HCT116 (cell line): ENCODE measurements at regions not wholly inside any gene's neighbourhood (a gene's known extent, or its start where the extent isn't known, plus 50 kb on each side); places are given as distances from the start of the nearest gene placed in this dataset.
"Not testable (repeated sequence)": the region's sequence is repeated elsewhere in the genome, so short reads cannot be mapped to it uniquely, and the experiment has no call there.

Experiments
- ATAC-seq: fragments of 200-7000 bp; cut with Tn5 transposase; 2 replicates; pipeline ENCODE4 v1.9.1; 2020; ENCODE audit warnings: mild to moderate bottlenecking, moderate library complexity
- BruUV-seq: library from RNA; stranded (reverse); fragments of 400-500 nt; replicated peaks from 2 replicates; lab custom pipeline; 2021; lab: Mats Ljungman, UMichigan
- CTCF ChIA-PET: fragments of 300-600 bp; sonication (Branson Sonifier 250); formaldehyde crosslinking; loops from one replicate; lab custom pipeline; 2021; ENCODE audit warnings: antibody characterized with exemption; lab: Charles Lee
- POLR2A ChIA-PET: fragments of 300-600, 350-600 bp; sonication (Branson Sonifier 250); formaldehyde crosslinking; loops from one replicate; lab custom pipeline; 2021; ENCODE audit warnings: antibody characterized with exemption; lab: Charles Lee
- RAD21 ChIA-PET, 2 experiments: fragments of 300-600 bp; sonication (Branson Sonifier 250); formaldehyde crosslinking; loops; one replicate each; lab custom pipeline; 2023; ENCODE audit warnings: low total read pairs in 2 of 2; ENCODE audit not compliant: uncharacterized antibody in 2 of 2, unreplicated experiment in 2 of 2, low non-redundant PET in 1 of 2; lab: Charles Lee
- DNase-seq: peaks from one replicate; pipeline ENCODE4 v3.0.0-alpha.2; 2010; ENCODE audit warnings: low read depth, low spot score
- H2AFZ ChIP-seq: fragments of 200-600 bp; shearing (Covaris generic), sonication (generic); 2 replicates; pipeline ENCODE4 v1.6.1; 2017; ENCODE audit warnings: low read depth, mixed run types, mixed read lengths, antibody characterized with exemption, low read length; ENCODE audit not compliant: poor library complexity, severe bottlenecking
- H3K27ac ChIP-seq: 2 replicates; pipeline ENCODE4 v1.5.1; 2012; ENCODE audit warnings: low read depth, low read length
- H3K27me3 ChIP-seq: fragments of 200-600 bp; sonication (generic); 2 replicates; pipeline ENCODE4 v1.6.1; 2016; ENCODE audit warnings: mixed run types, low read length, mixed read lengths; ENCODE audit not compliant: insufficient read depth
- H3K36me3 ChIP-seq, 2 experiments: fragments of 200-500 bp in 1 of 2; fragments of 200-600 bp in 1 of 2; sonication (Bioruptor generic) in 1 of 2; sonication (generic) in 1 of 2; 2 replicates each; pipeline versions ENCODE4 v1.5.1 to v1.6.1; 2014 to 2016; ENCODE audit warnings: low read length in 2 of 2, inconsistent platforms in 1 of 2, mixed read lengths in 1 of 2, mixed run types in 1 of 2; ENCODE audit not compliant: insufficient read depth in 2 of 2, control insufficient read depth in 1 of 2
- H3K4me1 ChIP-seq, 2 experiments: fragments of 200-600 bp in 1 of 2; sonication (generic) in 1 of 2; 2 replicates each; pipeline versions ENCODE4 v1.5.1 to v1.6.1; 2012 to 2017; ENCODE audit warnings: low read length in 2 of 2, inconsistent platforms in 1 of 2, mild to moderate bottlenecking in 1 of 2, mixed read lengths in 1 of 2, mixed run types in 1 of 2, moderate library complexity in 1 of 2; ENCODE audit not compliant: insufficient read depth in 2 of 2, control insufficient read depth in 1 of 2
- H3K4me2 ChIP-seq: fragments of 200-600 bp; sonication (generic); 2 replicates; pipeline ENCODE4 v1.6.1; 2017; ENCODE audit warnings: mixed run types, low read length, mixed read lengths
- H3K4me3 ChIP-seq, 2 experiments: fragments of 200-600 bp in 1 of 2; sonication (generic) in 1 of 2; replicated peaks in 1 of 2; 2 replicates each; pipeline ENCODE4 v1.5.1; 2011 to 2016; ENCODE audit warnings: low read length in 2 of 2, control low read depth in 1 of 2, low read depth in 1 of 2, mild to moderate bottlenecking in 1 of 2, mixed read lengths in 1 of 2, mixed run types in 1 of 2
- H3K79me2 ChIP-seq: fragments of 200-600 bp; sonication (generic); 2 replicates; pipeline ENCODE4 v1.6.1; 2017; ENCODE audit warnings: mild to moderate bottlenecking, mixed run types, low read length, moderate library complexity, mixed read lengths; ENCODE audit not compliant: insufficient read depth
- H3K9ac ChIP-seq: fragments of 200-600 bp; sonication (generic); 2 replicates; pipeline ENCODE4 v1.6.1; 2016; ENCODE audit warnings: low read length, mixed read lengths
- H3K9me2 ChIP-seq: fragments of 200-600 bp; sonication (generic), shearing (Covaris generic); 2 replicates; pipeline ENCODE4 v1.6.1; 2017; ENCODE audit warnings: mixed run types, mild to moderate bottlenecking, moderate library complexity; ENCODE audit not compliant: insufficient read depth
- H3K9me3 ChIP-seq, 2 experiments: fragments of 200-500 bp in 1 of 2; fragments of 200-600 bp in 1 of 2; sonication (Bioruptor generic) in 1 of 2; sonication (generic) in 1 of 2; 2 replicates each; pipeline ENCODE4 v1.6.1; 2014 to 2017; ENCODE audit warnings: low read length in 2 of 2, mixed read lengths in 2 of 2, inconsistent platforms in 1 of 2, low read depth in 1 of 2, mild to moderate bottlenecking in 1 of 2, mixed run types in 1 of 2, moderate library complexity in 1 of 2; ENCODE audit not compliant: control insufficient read depth in 1 of 2, insufficient read depth in 1 of 2
- H4K20me1 ChIP-seq: fragments of 200-600 bp; sonication (generic), shearing (Covaris generic); 2 replicates; pipeline ENCODE4 v1.6.1; 2017; ENCODE audit warnings: mixed run types, mild to moderate bottlenecking, moderate library complexity; ENCODE audit not compliant: insufficient read depth
- RAD21 ChIP-seq: IDR thresholded peaks from 2 replicates; pipeline ENCODE4 v1.6.1; 2012; ENCODE audit warnings: low read depth, mild to moderate bottlenecking
- intact Hi-C: fragments of 100-400 bp; cut with micrococcal nuclease; formaldehyde crosslinking; loops from 2 replicates; pipeline ENCODE4 v1.10.0; 2022
- TF ChIP-seq, protein P1 (sequence below), 3 experiments: fragments of 200-600 bp in 1 of 3; sonication (generic) in 1 of 3; IDR thresholded peaks in 2 of 3; conservative IDR thresholded peaks in 1 of 3; 2 replicates each; pipeline ENCODE4 v1.5.1; 2012 to 2017; ENCODE audit warnings: low read depth in 2 of 3, low read length in 2 of 3, antibody characterized with exemption in 1 of 3, borderline replicate concordance in 1 of 3, control low read depth in 1 of 3, mild to moderate bottlenecking in 1 of 3, mixed read lengths in 1 of 3, mixed run types in 1 of 3, moderate library complexity in 1 of 3; ENCODE audit not compliant: insufficient read depth in 1 of 3
- TF ChIP-seq, protein P2 (sequence below): IDR thresholded peaks from 2 replicates; pipeline ENCODE4 v1.6.1; 2012; ENCODE audit warnings: low read depth

DNA sequence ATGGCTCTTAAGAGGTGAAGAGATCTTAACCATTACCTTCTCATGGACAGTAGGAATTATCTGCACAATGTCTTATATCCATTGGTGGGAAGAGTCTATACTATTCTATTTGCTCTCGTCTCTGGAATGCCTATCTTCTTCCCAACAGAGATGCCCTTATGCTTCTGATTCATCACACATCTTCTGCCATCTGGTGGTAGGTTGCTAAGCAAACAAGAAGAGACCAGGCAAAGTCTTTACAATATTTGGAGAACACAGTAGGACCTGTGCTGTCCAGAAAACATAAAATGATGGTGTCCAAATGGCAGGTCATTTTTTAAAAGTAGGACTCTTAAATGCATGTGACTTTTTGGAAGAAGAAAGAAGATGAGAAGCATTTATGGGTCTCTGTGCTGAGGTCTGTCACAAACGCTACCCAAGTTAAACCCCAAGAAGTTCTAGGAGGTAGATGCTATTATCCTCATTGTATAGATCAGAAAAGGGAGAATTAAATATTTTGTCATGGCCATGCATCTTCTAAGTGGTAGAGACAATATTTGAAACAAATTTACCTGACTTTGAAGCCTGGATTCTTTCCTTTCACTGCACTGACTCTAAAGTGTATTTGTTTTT, 67.8 kb upstream of the NXPH1 start:
- H3K36me3 ChIP-seq, result no peaks in the 10 kb centered on the region
- H3K4me1 ChIP-seq, result no peaks in the 10 kb centered on the region
- H3K4me3 ChIP-seq, result no peak overlapping the region
- H3K9me3 ChIP-seq, result no peaks in the 10 kb centered on the region
- BruUV-seq, result no TSS peak
- no peaks in the 10 kb centered on the region for H3K9me2 ChIP-seq
- intact Hi-C loops, result loop anchor here (1.0 to 5.0 kb wide), 3 partner anchors 88 to 771 kb away; no protein-coding TSS in a partner anchor
- H3K9ac ChIP-seq, result no peak overlapping the region
- ATAC-seq, result peak; percentile 95
- RAD21 ChIA-PET, result no interaction called here
- no peak overlapping the region for H3K4me2 ChIP-seq
- H3K27ac ChIP-seq, result no peak overlapping the region
- POLR2A ChIA-PET, result no interaction called here
- peak overlapping the region; percentile 8 for H2AFZ ChIP-seq
- H3K27me3 ChIP-seq, result no peaks in the 10 kb centered on the region
- TF ChIP-seq, protein P1, sequence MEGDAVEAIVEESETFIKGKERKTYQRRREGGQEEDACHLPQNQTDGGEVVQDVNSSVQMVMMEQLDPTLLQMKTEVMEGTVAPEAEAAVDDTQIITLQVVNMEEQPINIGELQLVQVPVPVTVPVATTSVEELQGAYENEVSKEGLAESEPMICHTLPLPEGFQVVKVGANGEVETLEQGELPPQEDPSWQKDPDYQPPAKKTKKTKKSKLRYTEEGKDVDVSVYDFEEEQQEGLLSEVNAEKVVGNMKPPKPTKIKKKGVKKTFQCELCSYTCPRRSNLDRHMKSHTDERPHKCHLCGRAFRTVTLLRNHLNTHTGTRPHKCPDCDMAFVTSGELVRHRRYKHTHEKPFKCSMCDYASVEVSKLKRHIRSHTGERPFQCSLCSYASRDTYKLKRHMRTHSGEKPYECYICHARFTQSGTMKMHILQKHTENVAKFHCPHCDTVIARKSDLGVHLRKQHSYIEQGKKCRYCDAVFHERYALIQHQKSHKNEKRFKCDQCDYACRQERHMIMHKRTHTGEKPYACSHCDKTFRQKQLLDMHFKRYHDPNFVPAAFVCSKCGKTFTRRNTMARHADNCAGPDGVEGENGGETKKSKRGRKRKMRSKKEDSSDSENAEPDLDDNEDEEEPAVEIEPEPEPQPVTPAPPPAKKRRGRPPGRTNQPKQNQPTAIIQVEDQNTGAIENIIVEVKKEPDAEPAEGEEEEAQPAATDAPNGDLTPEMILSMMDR (IDR thresholded peaks at IDR 0.05 in 2 of 3, conservative IDR thresholded peaks at IDR 0.05 in 1 of 3; ENCODE audit: borderline replicate concordance in 1 of 3, insufficient read depth in 1 of 3, low read depth in 2 of 3, low read length in 2 of 3), result peak; percentile 57 to 80 (median 65); a peak in 5 of 6 replicates
- peak; percentile 73 for TF ChIP-seq RAD21
- TF ChIP-seq, protein P2, sequence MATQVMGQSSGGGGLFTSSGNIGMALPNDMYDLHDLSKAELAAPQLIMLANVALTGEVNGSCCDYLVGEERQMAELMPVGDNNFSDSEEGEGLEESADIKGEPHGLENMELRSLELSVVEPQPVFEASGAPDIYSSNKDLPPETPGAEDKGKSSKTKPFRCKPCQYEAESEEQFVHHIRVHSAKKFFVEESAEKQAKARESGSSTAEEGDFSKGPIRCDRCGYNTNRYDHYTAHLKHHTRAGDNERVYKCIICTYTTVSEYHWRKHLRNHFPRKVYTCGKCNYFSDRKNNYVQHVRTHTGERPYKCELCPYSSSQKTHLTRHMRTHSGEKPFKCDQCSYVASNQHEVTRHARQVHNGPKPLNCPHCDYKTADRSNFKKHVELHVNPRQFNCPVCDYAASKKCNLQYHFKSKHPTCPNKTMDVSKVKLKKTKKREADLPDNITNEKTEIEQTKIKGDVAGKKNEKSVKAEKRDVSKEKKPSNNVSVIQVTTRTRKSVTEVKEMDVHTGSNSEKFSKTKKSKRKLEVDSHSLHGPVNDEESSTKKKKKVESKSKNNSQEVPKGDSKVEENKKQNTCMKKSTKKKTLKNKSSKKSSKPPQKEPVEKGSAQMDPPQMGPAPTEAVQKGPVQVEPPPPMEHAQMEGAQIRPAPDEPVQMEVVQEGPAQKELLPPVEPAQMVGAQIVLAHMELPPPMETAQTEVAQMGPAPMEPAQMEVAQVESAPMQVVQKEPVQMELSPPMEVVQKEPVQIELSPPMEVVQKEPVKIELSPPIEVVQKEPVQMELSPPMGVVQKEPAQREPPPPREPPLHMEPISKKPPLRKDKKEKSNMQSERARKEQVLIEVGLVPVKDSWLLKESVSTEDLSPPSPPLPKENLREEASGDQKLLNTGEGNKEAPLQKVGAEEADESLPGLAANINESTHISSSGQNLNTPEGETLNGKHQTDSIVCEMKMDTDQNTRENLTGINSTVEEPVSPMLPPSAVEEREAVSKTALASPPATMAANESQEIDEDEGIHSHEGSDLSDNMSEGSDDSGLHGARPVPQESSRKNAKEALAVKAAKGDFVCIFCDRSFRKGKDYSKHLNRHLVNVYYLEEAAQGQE, result no peak
- DNase-seq, result peak; percentile 35
- H4K20me1 ChIP-seq, result no peaks in the 10 kb centered on the region
- CTCF ChIA-PET, result interaction anchor here (1.5 kb wide), 1 partner anchor 88 kb away, joined by 5 read pairs; no protein-coding TSS in a partner anchor
- no peaks in the 10 kb centered on the region for H3K79me2 ChIP-seq

DNA sequence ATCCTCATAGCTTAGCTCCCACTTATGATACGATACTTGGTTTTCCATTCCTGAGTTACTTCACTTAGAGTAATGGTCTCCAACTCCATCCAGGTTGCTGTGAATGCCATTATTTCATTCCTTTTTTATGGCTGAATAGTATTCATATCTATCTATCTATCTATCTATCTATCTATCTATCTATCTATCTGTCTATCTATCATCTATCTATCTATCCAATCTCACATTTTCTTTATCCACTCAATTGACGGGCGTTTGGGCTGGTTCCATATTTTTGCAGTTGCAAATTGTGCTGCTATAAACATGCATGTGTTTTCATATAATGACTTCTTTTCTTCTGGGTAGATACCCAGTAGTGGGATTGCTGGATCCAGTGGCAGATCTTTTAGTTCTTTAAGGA, 65.4 kb upstream of the NXPH1 start:
- H3K9ac ChIP-seq, H3K79me2 ChIP-seq, POLR2A ChIA-PET, BruUV-seq, H3K36me3 ChIP-seq, DNase-seq, H3K9me3 ChIP-seq, RAD21 ChIA-PET, H3K4me1 ChIP-seq, H3K4me2 ChIP-seq, H3K9me2 ChIP-seq, ATAC-seq, H3K27ac ChIP-seq, H4K20me1 ChIP-seq, H2AFZ ChIP-seq, CTCF ChIA-PET, H3K4me3 ChIP-seq, H3K27me3 ChIP-seq: not testable (repeated sequence)
- intact Hi-C loops, result loop anchor here (5.0 kb wide), 1 partner anchor 706 kb away; no protein-coding TSS in a partner anchor
